ENCODE measurements at regions not wholly inside any gene's neighbourhood (a gene's known extent, or its start where the extent isn't known, plus 50 kb on each side); places are given as distances from the start of the nearest gene placed in this dataset.

GRCh38 chr7:34501156-34501555 lies 156.9 kb upstream of the NPSR1 start:
- H3K4me3 ChIP-seq (ENCODE audit: low read length), result no peak overlapping the region
- no CpG with 5 or more reads among the region's 1 CpG for WGBS (ENCODE audit: insufficient coverage, low lambda C conversion rate)
- no peak overlapping the region for H3K27ac ChIP-seq (ENCODE audit: low read length)
- no peaks in the 10 kb centered on the region for H3K4me1 ChIP-seq (ENCODE audit: control insufficient read depth, insufficient read depth, low read length)
- no peaks in the 10 kb centered on the region for H3K27me3 ChIP-seq (ENCODE audit: control insufficient read depth, insufficient read depth, low read length)
- no peak for DNase-seq
- H3K36me3 ChIP-seq (ENCODE audit: control insufficient read depth, insufficient read depth, low read length), result no peaks in the 10 kb centered on the region
- no peaks in the 10 kb centered on the region for H3K9me3 ChIP-seq (ENCODE audit: control insufficient read depth, low read depth, low read length)

- Histone ChIP-seq H3K4me3 (ENCODE audit: low read length) (no peak overlapping the region), H3K27ac (ENCODE audit: low read length) (no peak overlapping the region), H3K27me3 (ENCODE audit: control insufficient read depth, insufficient read depth, low read length) (no peaks in the 10 kb centered on the region), H3K36me3 (ENCODE audit: control insufficient read depth, insufficient read depth, low read length) (no peaks in the 10 kb centered on the region), H3K9me3 (ENCODE audit: control insufficient read depth, low read depth, low read length) (no peaks in the 10 kb centered on the region), H3K4me1 (ENCODE audit: control insufficient read depth, insufficient read depth, low read length) (no peaks in the 10 kb centered on the region)
- DNase-seq, result no peak
- WGBS (ENCODE audit: insufficient coverage, low lambda C conversion rate), result 100% methylated on average over 1 of the region's 4 CpGs
These were observed 150.8 kb upstream of the NPSR1 start for GRCh38 chr7:34507191-34507590.

- DNase-seq, result no peak
These were observed 134.6 kb upstream of the NPSR1 start for GRCh38 chr7:34523226-34523918.

GRCh38 chr7:34530259-34530658 lies 127.8 kb upstream of the NPSR1 start:
- WGBS (ENCODE audit: insufficient coverage, low lambda C conversion rate), result no CpG with 5 or more reads among the region's 1 CpG
- Histone ChIP-seq H3K4me1 (ENCODE audit: control insufficient read depth, insufficient read depth, low read length) (no peaks in the 10 kb centered on the region), H3K4me3 (ENCODE audit: low read length) (no peak overlapping the region), H3K27me3 (ENCODE audit: control insufficient read depth, insufficient read depth, low read length) (no peaks in the 10 kb centered on the region), H3K27ac (ENCODE audit: low read length) (no peak overlapping the region), H3K36me3 (ENCODE audit: control insufficient read depth, insufficient read depth, low read length) (no peaks in the 10 kb centered on the region), H3K9me3 (ENCODE audit: control insufficient read depth, low read depth, low read length) (no peaks in the 10 kb centered on the region)
- DNase-seq, result no peak

More at GRCh38 chr7:34523226-34523918, 134.6 kb upstream of the NPSR1 start:
- WGBS (ENCODE audit: insufficient coverage, low lambda C conversion rate), result 100% methylated on average over 1 of the region's 5 CpGs
- Histone ChIP-seq H3K27ac (ENCODE audit: low read length) (no peak overlapping the region), H3K36me3 (ENCODE audit: control insufficient read depth, insufficient read depth, low read length) (no peaks in the 10 kb centered on the region), H3K27me3 (ENCODE audit: control insufficient read depth, insufficient read depth, low read length) (no peaks in the 10 kb centered on the region), H3K4me3 (ENCODE audit: low read length) (no peak overlapping the region), H3K4me1 (ENCODE audit: control insufficient read depth, insufficient read depth, low read length) (no peaks in the 10 kb centered on the region), H3K9me3 (ENCODE audit: control insufficient read depth, low read depth, low read length) (no peaks in the 10 kb centered on the region)

GRCh38 chr7:34539003-34539402 lies 119.0 kb upstream of the NPSR1 start:
- no peak for DNase-seq
- Histone ChIP-seq H3K4me3 (ENCODE audit: low read length) (no peak overlapping the region), H3K9me3 (ENCODE audit: control insufficient read depth, low read depth, low read length) (peaks cover 5% of the 10 kb centered on the region), H3K4me1 (ENCODE audit: control insufficient read depth, insufficient read depth, low read length) (no peaks in the 10 kb centered on the region), H3K36me3 (ENCODE audit: control insufficient read depth, insufficient read depth, low read length) (no peaks in the 10 kb centered on the region), H3K27me3 (ENCODE audit: control insufficient read depth, insufficient read depth, low read length) (no peaks in the 10 kb centered on the region), H3K27ac (ENCODE audit: low read length) (no peak overlapping the region)
- 100% methylated on average over 1 of the region's 1 CpG for WGBS (ENCODE audit: insufficient coverage, low lambda C conversion rate)

GRCh38 chr7:34544621-34545020 lies 113.4 kb upstream of the NPSR1 start:
- H3K27me3 ChIP-seq (ENCODE audit: control insufficient read depth, insufficient read depth, low read length), result no peaks in the 10 kb centered on the region
- WGBS (ENCODE audit: insufficient coverage, low lambda C conversion rate), result no CpG with 5 or more reads among the region's 13 CpGs
- H3K9me3 ChIP-seq (ENCODE audit: control insufficient read depth, low read depth, low read length), result peaks cover under 1% of the 10 kb centered on the region
- H3K36me3 ChIP-seq (ENCODE audit: control insufficient read depth, insufficient read depth, low read length), result no peaks in the 10 kb centered on the region
- H3K4me1 ChIP-seq (ENCODE audit: control insufficient read depth, insufficient read depth, low read length), result no peaks in the 10 kb centered on the region
- no peak for DNase-seq
- no peak overlapping the region for H3K27ac ChIP-seq (ENCODE audit: low read length)
- no peak overlapping the region for H3K4me3 ChIP-seq (ENCODE audit: low read length)

GRCh38 chr7:34550996-34551395 lies 107.0 kb upstream of the NPSR1 start:
- no peaks in the 10 kb centered on the region for H3K27me3 ChIP-seq (ENCODE audit: control insufficient read depth, insufficient read depth, low read length)
- no peaks in the 10 kb centered on the region for H3K4me1 ChIP-seq (ENCODE audit: control insufficient read depth, insufficient read depth, low read length)
- H3K27ac ChIP-seq (ENCODE audit: low read length), result no peak overlapping the region
- DNase-seq, result no peak
- no peak overlapping the region for H3K4me3 ChIP-seq (ENCODE audit: low read length)
- peaks cover 4% of the 10 kb centered on the region for H3K9me3 ChIP-seq (ENCODE audit: control insufficient read depth, low read depth, low read length)
- 100% methylated on average over 1 of the region's 2 CpGs for WGBS (ENCODE audit: insufficient coverage, low lambda C conversion rate)
- H3K36me3 ChIP-seq (ENCODE audit: control insufficient read depth, insufficient read depth, low read length), result no peaks in the 10 kb centered on the region

GRCh38 chr7:34552502-34552901 lies 105.5 kb upstream of the NPSR1 start:
- no peak for DNase-seq
- no CpG with 5 or more reads among the region's 5 CpGs for WGBS (ENCODE audit: insufficient coverage, low lambda C conversion rate)
- Histone ChIP-seq H3K4me1 (ENCODE audit: control insufficient read depth, insufficient read depth, low read length) (no peaks in the 10 kb centered on the region), H3K4me3 (ENCODE audit: low read length) (no peak overlapping the region), H3K9me3 (ENCODE audit: control insufficient read depth, low read depth, low read length) (peaks cover 4% of the 10 kb centered on the region), H3K27me3 (ENCODE audit: control insufficient read depth, insufficient read depth, low read length) (no peaks in the 10 kb centered on the region), H3K27ac (ENCODE audit: low read length) (no peak overlapping the region), H3K36me3 (ENCODE audit: control insufficient read depth, insufficient read depth, low read length) (no peaks in the 10 kb centered on the region)

- H3K36me3 ChIP-seq (ENCODE audit: control insufficient read depth, insufficient read depth, low read length), result no peaks in the 10 kb centered on the region
- H3K9me3 ChIP-seq (ENCODE audit: control insufficient read depth, low read depth, low read length), result no peaks in the 10 kb centered on the region
- 100% methylated on average over 3 of the region's 4 CpGs for WGBS (ENCODE audit: insufficient coverage, low lambda C conversion rate)
- no peak overlapping the region for H3K27ac ChIP-seq (ENCODE audit: low read length)
- H3K4me1 ChIP-seq (ENCODE audit: control insufficient read depth, insufficient read depth, low read length), result no peaks in the 10 kb centered on the region
- H3K4me3 ChIP-seq (ENCODE audit: low read length), result no peak overlapping the region
- no peak for DNase-seq
- no peaks in the 10 kb centered on the region for H3K27me3 ChIP-seq (ENCODE audit: control insufficient read depth, insufficient read depth, low read length)
These were observed 100.0 kb upstream of the NPSR1 start for GRCh38 chr7:34558022-34558421.

- WGBS (ENCODE audit: insufficient coverage, low lambda C conversion rate), result 69% methylated on average over 2 of the region's 7 CpGs
- H3K4me3 ChIP-seq (ENCODE audit: low read length), result no peak overlapping the region
- H3K36me3 ChIP-seq (ENCODE audit: control insufficient read depth, insufficient read depth, low read length), result no peaks in the 10 kb centered on the region
- no peaks in the 10 kb centered on the region for H3K27me3 ChIP-seq (ENCODE audit: control insufficient read depth, insufficient read depth, low read length)
- no peak for DNase-seq
- H3K9me3 ChIP-seq (ENCODE audit: control insufficient read depth, low read depth, low read length), result no peaks in the 10 kb centered on the region
- no peak overlapping the region for H3K27ac ChIP-seq (ENCODE audit: low read length)
- H3K4me1 ChIP-seq (ENCODE audit: control insufficient read depth, insufficient read depth, low read length), result no peaks in the 10 kb centered on the region
These were observed 93.9 kb upstream of the NPSR1 start for GRCh38 chr7:34564091-34564490.

- WGBS (ENCODE audit: insufficient coverage, low lambda C conversion rate), result 80% methylated on average over 1 of the region's 1 CpG
- H3K9me3 ChIP-seq (ENCODE audit: control insufficient read depth, low read depth, low read length), result no peaks in the 10 kb centered on the region
- no peaks in the 10 kb centered on the region for H3K27me3 ChIP-seq (ENCODE audit: control insufficient read depth, insufficient read depth, low read length)
- no peaks in the 10 kb centered on the region for H3K36me3 ChIP-seq (ENCODE audit: control insufficient read depth, insufficient read depth, low read length)
- H3K4me1 ChIP-seq (ENCODE audit: control insufficient read depth, insufficient read depth, low read length), result no peaks in the 10 kb centered on the region
- DNase-seq, result no peak
- no peak overlapping the region for H3K4me3 ChIP-seq (ENCODE audit: low read length)
- H3K27ac ChIP-seq (ENCODE audit: low read length), result no peak overlapping the region
These were observed 90.1 kb upstream of the NPSR1 start for GRCh38 chr7:34567906-34568305.
